ENCODE measurements at regions not wholly inside any gene's neighbourhood (a gene's known extent, or its start where the extent isn't known, plus 50 kb on each side); places are given as distances from the start of the nearest gene placed in this dataset.

DNA sequence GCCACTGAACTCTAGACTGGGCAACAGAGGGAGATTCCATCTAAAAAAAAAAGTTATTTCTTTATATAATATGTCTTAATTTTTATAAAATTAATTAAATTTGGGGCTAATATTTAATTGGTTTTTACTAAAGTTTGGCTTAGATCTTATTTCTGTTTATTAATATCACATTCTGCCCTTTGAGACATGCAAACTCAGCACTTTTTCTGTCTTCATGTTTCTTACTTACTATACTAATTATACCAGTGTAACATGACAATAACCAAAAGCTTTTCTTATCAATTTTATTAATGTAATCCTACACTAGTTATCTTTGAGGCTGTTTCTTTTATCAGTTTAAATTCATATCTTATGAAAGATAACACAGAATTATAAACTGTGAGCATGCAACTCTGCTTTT lies 475.9 kb upstream of the GRID2 start:
- no peak for DNase-seq
- intact Hi-C loops (cut with micrococcal nuclease), result no loop called here
- H3K4me3 ChIP-seq (replicated peaks in 1 of 3; ENCODE audit: low read depth in 2 of 3, low read length in 3 of 3), result no peak overlapping the region
- Mint-ChIP-seq H3K27ac (no peak overlapping the region), H3K4me1 (no peaks in the 10 kb centered on the region), H3K4me3 (no peak overlapping the region), H3K27me3 (ENCODE audit: low read depth in 3 of 3) (peaks cover 0 to 1% (median 0%) of the 10 kb centered on the region in 3 donors), H3K36me3 (no peaks in the 10 kb centered on the region), H3K9me3 (peaks cover 4 to 18% (median 5%) of the 10 kb centered on the region in 7 donors)
- H3K4me2 ChIP-seq (replicated peaks; ENCODE audit: extremely low read depth, low read length, poor library complexity, severe bottlenecking), result no peak overlapping the region
- no peak overlapping the region for H3K9ac ChIP-seq (ENCODE audit: insufficient read depth, low read length, poor library complexity, severe bottlenecking)
- no peak overlapping the region for H3K27ac ChIP-seq (ENCODE audit: low read depth in 1 of 2, low read length in 2 of 2)
- H3K9me3 ChIP-seq (replicated peaks in 1 of 2; ENCODE audit: control insufficient read depth in 1 of 2, insufficient read depth in 1 of 2, low read length in 2 of 2), result peaks cover 12 to 24% of the 10 kb centered on the region in 2 donors
- H3K36me3 ChIP-seq (replicated peaks in 1 of 2; ENCODE audit: control insufficient read depth in 1 of 2, insufficient read depth in 2 of 2, low read length in 2 of 2), result no peaks in the 10 kb centered on the region
- H4K20me1 ChIP-seq (ENCODE audit: insufficient read depth, low read length), result no peaks in the 10 kb centered on the region
- no peaks in the 10 kb centered on the region for H3K79me2 ChIP-seq (ENCODE audit: insufficient read depth, low read length)
- no peaks in the 10 kb centered on the region for H3K4me1 ChIP-seq (ENCODE audit: control insufficient read depth in 1 of 2, insufficient read depth in 2 of 2, low read length in 2 of 2)
- H2AFZ ChIP-seq (ENCODE audit: insufficient read depth, low read depth, low read length, poor library complexity, severe bottlenecking), result no peak overlapping the region
- H3K27me3 ChIP-seq (ENCODE audit: control insufficient read depth in 2 of 2, insufficient read depth in 2 of 2, low read length in 2 of 2), result no peaks in the 10 kb centered on the region
- TF ChIP-seq CTCF (IDR thresholded peaks at IDR 0.05), result no peak

GRCh38 chr4:91829531-91829930 lies 474.2 kb upstream of the GRID2 start:
- no peaks in the 10 kb centered on the region for H3K36me3 Mint-ChIP-seq

More at GRCh38 chr4:91829531-91829930, 474.2 kb upstream of the GRID2 start:
- Mint-ChIP-seq H3K4me3 (no peak overlapping the region), H3K4me1 (no peaks in the 10 kb centered on the region), H3K9me3 (peaks cover 5 to 20% (median 14%) of the 10 kb centered on the region in 7 donors), H3K27me3 (ENCODE audit: low read depth in 3 of 3) (no peaks in the 10 kb centered on the region), H3K27ac (no peak overlapping the region)
- intact Hi-C loops (cut with micrococcal nuclease), result no loop called here
- Histone ChIP-seq H3K9ac (ENCODE audit: insufficient read depth, low read length, poor library complexity, severe bottlenecking) (no peak overlapping the region), H4K20me1 (ENCODE audit: insufficient read depth, low read length) (no peaks in the 10 kb centered on the region), H3K27me3 (ENCODE audit: control insufficient read depth in 2 of 2, insufficient read depth in 2 of 2, low read length in 2 of 2) (no peaks in the 10 kb centered on the region), H2AFZ (ENCODE audit: insufficient read depth, low read depth, low read length, poor library complexity, severe bottlenecking) (no peak overlapping the region), H3K9me3 (replicated peaks in 1 of 2; ENCODE audit: control insufficient read depth in 1 of 2, insufficient read depth in 1 of 2, low read length in 2 of 2) (peaks cover 21 to 37% of the 10 kb centered on the region in 2 donors), H3K36me3 (replicated peaks in 1 of 2; ENCODE audit: control insufficient read depth in 1 of 2, insufficient read depth in 2 of 2, low read length in 2 of 2) (no peaks in the 10 kb centered on the region), H3K79me2 (ENCODE audit: insufficient read depth, low read length) (no peaks in the 10 kb centered on the region), H3K4me2 (replicated peaks; ENCODE audit: extremely low read depth, low read length, poor library complexity, severe bottlenecking) (no peak overlapping the region), H3K4me3 (replicated peaks in 1 of 3; ENCODE audit: low read depth in 2 of 3, low read length in 3 of 3) (no peak overlapping the region), H3K4me1 (ENCODE audit: control insufficient read depth in 1 of 2, insufficient read depth in 2 of 2, low read length in 2 of 2) (no peaks in the 10 kb centered on the region), H3K27ac (ENCODE audit: low read depth in 1 of 2, low read length in 2 of 2) (no peak overlapping the region)
- WGBS (ENCODE audit: insufficient coverage), result no CpG with 5 or more reads among the region's 1 CpG
- DNase-seq, result no peak
- TF ChIP-seq CTCF (IDR thresholded peaks at IDR 0.05), result no peak
